H1 (cell line): ENCODE measurements at regions not wholly inside any gene's neighbourhood (a gene's known extent, or its start where the extent isn't known, plus 50 kb on each side); places are given as distances from the start of the nearest gene placed in this dataset.

ENCODE experiments used
- CTCF ChIA-PET: fragments of 300-600 bp; sonication (Branson Sonifier 250); formaldehyde crosslinking; loops from one replicate; lab custom pipeline; 2021; ENCODE audit not compliant: partially characterized antibody; lab: Charles Lee
- POLR2A ChIA-PET: fragments of 300-600 bp; sonication (Branson Sonifier 250); formaldehyde crosslinking; loops from one replicate; lab custom pipeline; 2021; ENCODE audit warnings: inconsistent platforms; ENCODE audit not compliant: partially characterized antibody; lab: Charles Lee
- DNase-seq, 2 experiments: peaks; one replicate each; pipeline versions ENCODE4 v3.0.0 to v3.0.0-alpha.2; 2010 to 2022; ENCODE audit warnings: low spot score in 2 of 2, low read depth in 1 of 2, mixed read lengths in 1 of 2
- FAIRE-seq: peaks from 2 replicates; lab custom pipeline; 2011; peaks lifted over from hg19 to GRCh38; lab: Jason Lieb, UNC
- H2AFZ ChIP-seq: 2 replicates; pipeline ENCODE4 v1.8.1; 2012; ENCODE audit warnings: low read length, inconsistent platforms
- H2AK5ac ChIP-seq: 2 replicates; pipeline ENCODE4 v1.6.1; 2013; ENCODE audit warnings: low read depth, low read length
- H2BK120ac ChIP-seq: replicated peaks from 2 replicates; pipeline ENCODE3; 2013; ENCODE audit warnings: low read depth, low read length, inconsistent platforms
- H2BK12ac ChIP-seq: 2 replicates; pipeline ENCODE4 v1.6.1; 2013; ENCODE audit warnings: low read depth, low read length
- H2BK15ac ChIP-seq: 2 replicates; pipeline ENCODE4 v1.6.1; 2013; ENCODE audit warnings: low read length
- H2BK20ac ChIP-seq: 2 replicates; pipeline ENCODE4 v1.6.1; 2013; ENCODE audit warnings: low read length
- H2BK5ac ChIP-seq: 2 replicates; pipeline ENCODE4 v1.6.1; 2013; ENCODE audit warnings: low read depth, low read length
- H3K14ac ChIP-seq: 2 replicates; pipeline ENCODE4 v1.6.1; 2013; ENCODE audit warnings: inconsistent platforms; ENCODE audit not compliant: insufficient read length
- H3K18ac ChIP-seq: 2 replicates; pipeline ENCODE4 v1.6.1; 2013; ENCODE audit warnings: low read length; ENCODE audit errors: extremely low read depth
- H3K23ac ChIP-seq: 2 replicates; pipeline ENCODE4 v1.6.1; 2013; ENCODE audit warnings: inconsistent platforms; ENCODE audit not compliant: insufficient read length
- H3K23me2 ChIP-seq: 2 replicates; pipeline ENCODE4 v1.6.1; 2013; ENCODE audit warnings: low read depth, low read length
- H3K27ac ChIP-seq: 2 replicates; pipeline ENCODE4 v1.6.1; 2011; ENCODE audit warnings: low read depth, low read length, inconsistent platforms
- H3K27me3 ChIP-seq, 4 experiments: replicated peaks in 1 of 4; 1 replicate in 1 of 4; 2 replicates in 3 of 4; pipeline versions ENCODE4 v1.6.1 to v1.8.1; 2011 to 2013; ENCODE audit warnings: low read length in 3 of 4, mild to moderate bottlenecking in 3 of 4, inconsistent platforms in 2 of 4, mixed read lengths in 2 of 4, moderate library complexity in 1 of 4; ENCODE audit not compliant: control insufficient read depth in 3 of 4, insufficient read depth in 3 of 4; ENCODE audit errors: extremely low read depth in 1 of 4
- H3K36me3 ChIP-seq, 4 experiments: 2 replicates each; pipeline versions ENCODE4 v1.6.1 to v1.8.1; 2011 to 2013; ENCODE audit warnings: mild to moderate bottlenecking in 4 of 4, low read length in 3 of 4, moderate library complexity in 2 of 4, control low read depth in 1 of 4, inconsistent platforms in 1 of 4; ENCODE audit not compliant: insufficient read depth in 4 of 4, control insufficient read depth in 2 of 4
- H3K4ac ChIP-seq: replicated peaks from 2 replicates; pipeline ENCODE3; 2013; ENCODE audit warnings: low read length, low read depth, mixed read lengths, inconsistent platforms; ENCODE audit not compliant: insufficient read length
- H3K4me1 ChIP-seq, 4 experiments: replicated peaks in 1 of 4; 1 replicate in 1 of 4; 2 replicates in 3 of 4; pipeline versions ENCODE4 v1.6.1 to v1.8.1; 2011 to 2013; ENCODE audit warnings: low read length in 3 of 4, inconsistent platforms in 2 of 4, mixed read lengths in 1 of 4; ENCODE audit not compliant: insufficient read depth in 4 of 4, control insufficient read depth in 3 of 4
- H3K4me2 ChIP-seq, 2 experiments: 2 replicates each; pipeline versions ENCODE4 v1.6.1 to v1.8.1; 2011 to 2013; ENCODE audit warnings: low read depth in 2 of 2, low read length in 2 of 2, control low read depth in 1 of 2, inconsistent platforms in 1 of 2, mild to moderate bottlenecking in 1 of 2; ENCODE audit not compliant: insufficient read depth in 1 of 2
- H3K4me3 ChIP-seq, 4 experiments: fragments of 200-600, 300-600 bp in 1 of 4; sonication (generic), shearing (Covaris generic), sonication (Bioruptor Twin) in 1 of 4; 2 replicates each; pipeline versions ENCODE4 v1.5.1 to v1.8.1; 2011 to 2016; ENCODE audit warnings: low read length in 4 of 4, low read depth in 3 of 4, control low read depth in 2 of 4, inconsistent platforms in 2 of 4, mild to moderate bottlenecking in 2 of 4, mixed read lengths in 1 of 4, moderate library complexity in 1 of 4; ENCODE audit not compliant: insufficient read depth in 2 of 4; ENCODE audit errors: extremely low read depth in 1 of 4
- H3K56ac ChIP-seq: replicated peaks from 2 replicates; pipeline ENCODE3; 2013; ENCODE audit warnings: low read depth, mild to moderate bottlenecking, mixed read lengths, low read length, inconsistent platforms; ENCODE audit not compliant: insufficient read length
- H3K79me1 ChIP-seq: 2 replicates; pipeline ENCODE4 v1.6.1; 2013; ENCODE audit warnings: low read depth, low read length, control low read depth
- H3K79me2 ChIP-seq, 2 experiments: 2 replicates each; pipeline versions ENCODE4 v1.6.1 to v1.8.1; 2012 to 2013; ENCODE audit warnings: low read length in 2 of 2, mild to moderate bottlenecking in 2 of 2, inconsistent platforms in 1 of 2; ENCODE audit not compliant: insufficient read depth in 2 of 2, control insufficient read depth in 1 of 2
- H3K9ac ChIP-seq, 4 experiments: replicated peaks in 1 of 4; 1 replicate in 1 of 4; 2 replicates in 3 of 4; pipeline versions ENCODE4 v1.6.1 to v1.8.1; 2011 to 2013; ENCODE audit warnings: low read depth in 3 of 4, low read length in 3 of 4, control low read depth in 2 of 4, mild to moderate bottlenecking in 2 of 4, moderate library complexity in 2 of 4, inconsistent platforms in 1 of 4; ENCODE audit errors: extremely low read depth in 1 of 4
- H3K9me3 ChIP-seq, 2 experiments: 2 replicates each; pipeline versions ENCODE4 v1.6.1 to v1.8.1; 2012 to 2013; ENCODE audit warnings: mild to moderate bottlenecking in 2 of 2, moderate library complexity in 2 of 2, control low read depth in 1 of 2, inconsistent platforms in 1 of 2, low read depth in 1 of 2, low read length in 1 of 2, mixed read lengths in 1 of 2; ENCODE audit not compliant: insufficient read depth in 2 of 2
- H4K20me1 ChIP-seq, 2 experiments: replicated peaks in 1 of 2; 2 replicates each; pipeline versions ENCODE3 to v1.8.1; 2011 to 2013; ENCODE audit warnings: inconsistent platforms in 2 of 2, low read length in 2 of 2, mild to moderate bottlenecking in 1 of 2; ENCODE audit not compliant: insufficient read depth in 2 of 2, control insufficient read depth in 1 of 2
- H4K5ac ChIP-seq: 2 replicates; pipeline ENCODE4 v1.6.1; 2013; ENCODE audit warnings: low read length, low read depth, mixed read lengths, inconsistent platforms; ENCODE audit not compliant: insufficient read length
- H4K8ac ChIP-seq: 2 replicates; pipeline ENCODE4 v1.8.0; 2013; ENCODE audit warnings: mild to moderate bottlenecking, moderate library complexity, low read length, inconsistent platforms; ENCODE audit not compliant: insufficient read depth; ENCODE audit errors: extremely low read depth
- H4K91ac ChIP-seq: replicated peaks from 2 replicates; pipeline ENCODE3; 2013; ENCODE audit warnings: low read length, mixed read lengths, inconsistent platforms; ENCODE audit not compliant: insufficient read length
- BACH1 ChIP-seq: IDR thresholded peaks from 2 replicates; pipeline ENCODE4 v1.6.1; 2012; ENCODE audit warnings: low read length, improper control_type of control experiment
- POLR2A ChIP-seq, 2 experiments: IDR thresholded peaks; 1 replicate in 1 of 2; 2 replicates in 1 of 2; pipeline ENCODE4 v1.6.1; 2011; ENCODE audit warnings: low read depth in 2 of 2, low read length in 2 of 2, mild to moderate bottlenecking in 2 of 2; ENCODE audit errors: control extremely low read depth in 1 of 2
- SIN3A ChIP-seq, 2 experiments: IDR thresholded peaks in 1 of 2; conservative IDR thresholded peaks in 1 of 2; 2 replicates each; pipeline ENCODE4 v1.6.1; 2011 to 2012; ENCODE audit warnings: low read length in 2 of 2, improper control_type of control experiment in 1 of 2, low read depth in 1 of 2, mild to moderate bottlenecking in 1 of 2
- WGBS, 2 experiments: shearing (Covaris generic) in 1 of 2; methylation state at CpG; one replicate each; pipeline versions ENCODE4 v1.1.6 to v1.1.7; 2013 to 2015; ENCODE audit warnings: low lambda C conversion rate in 2 of 2, mixed read lengths in 2 of 2, inconsistent platforms in 1 of 2, low coverage in 1 of 2, missing lambda C conversion rate in 1 of 2; ENCODE audit not compliant: insufficient replicate concordance in 2 of 2, insufficient coverage in 1 of 2, insufficient read length in 1 of 2; ENCODE audit errors: extremely low coverage in 1 of 2, missing lambda C conversion rate in 1 of 2; 5-methylcytosine and 5-hydroxymethylcytosine counted together

GRCh38 chr6:140370441-140370840, 996.0 kb upstream of the CITED2 start:
- Histone ChIP-seq H2AFZ (no peak overlapping the region), H3K4me1 (no peaks in the 10 kb centered on the region), H2BK15ac (no peak overlapping the region), H3K9me3 (peaks cover 2 to 12% of the 10 kb centered on the region in 2 experiments; a peak in 1 of 4 replicates), H2BK120ac (no peak overlapping the region), H3K4me2 (no peak overlapping the region), H3K27me3 (no peaks in the 10 kb centered on the region), H3K79me1 (no peaks in the 10 kb centered on the region), H3K4ac (no peak overlapping the region), H4K20me1 (no peaks in the 10 kb centered on the region), H3K14ac (no peak overlapping the region), H3K18ac (no peak overlapping the region), H3K4me3 (no peak overlapping the region), H2BK5ac (no peak overlapping the region), H3K27ac (no peak overlapping the region), H4K5ac (no peak overlapping the region), H3K56ac (no peak overlapping the region), H3K36me3 (peaks cover 0 to 5% (median 0%) of the 10 kb centered on the region in 4 experiments; a peak in 2 of 8 replicates), H3K79me2 (no peaks in the 10 kb centered on the region), H2BK20ac (no peak overlapping the region), H3K9ac (no peak overlapping the region), H3K23ac (no peak overlapping the region), H4K91ac (no peak overlapping the region), H2AK5ac (no peak overlapping the region), H2BK12ac (no peak overlapping the region), H4K8ac (no peak overlapping the region), H3K23me2 (no peaks in the 10 kb centered on the region)
- 84% methylated on average over 1 of the region's 1 CpG; no CpG with 5 or more reads in 1 of the 2 experiments for WGBS, 2 experiments
- FAIRE-seq = no peak
- ChIA-PET POLR2A (no interaction called here), CTCF (no interaction called here)
- DNase-seq = no peak
- TF ChIP-seq POLR2A (IDR thresholded peaks at IDR 0.05; ENCODE audit: control extremely low read depth in 1 of 2, low read depth in 2 of 2, low read length in 2 of 2) (no peak), SIN3A (conservative IDR thresholded peaks at IDR 0.05 in 1 of 2, IDR thresholded peaks at IDR 0.05 in 1 of 2; ENCODE audit: low read depth in 1 of 2, low read length in 2 of 2) (no peak), BACH1 (no peak)
